Upper lobe of left lung (tissue), 6 donors: ENCODE measurements at regions not wholly inside any gene's neighbourhood (a gene's known extent, or its start where the extent isn't known, plus 50 kb on each side); places are given as distances from the start of the nearest gene placed in this dataset.

ENCODE experiments used
- ATAC-seq, 2 donors: fragments of 200-7000 bp; cut with Tn5 transposase; one replicate each; pipeline ENCODE4 v1.9.1; 2022; ENCODE audit warnings: mild to moderate bottlenecking in 2 of 2, moderate library complexity in 2 of 2; ENCODE audit not compliant: low FRiP score in 2 of 2
- DNase-seq, 2 donors: peaks; one replicate each; pipeline ENCODE4 v3.0.0-alpha.2; 2019 to 2020
- H3K27ac ChIP-seq, 4 donors: fragments of 200-600 bp; sonication (generic); one replicate each; pipeline ENCODE4 v1.5.1; 2016 to 2019
- H3K27me3 ChIP-seq, 4 donors: fragments of 200-600 bp; sonication (generic); one replicate each; pipeline ENCODE4 v1.5.1; 2017 to 2019
- H3K36me3 ChIP-seq, 4 donors: fragments of 200-600 bp; sonication (generic); one replicate each; pipeline ENCODE4 v1.5.1; 2016 to 2019
- H3K4me1 ChIP-seq, 4 donors: fragments of 200-600 bp; sonication (generic); one replicate each; pipeline ENCODE4 v1.5.1; 2018 to 2019
- H3K4me3 ChIP-seq, 4 donors: fragments of 200-600 bp; sonication (generic); one replicate each; pipeline ENCODE4 v1.5.1; 2017 to 2019; ENCODE audit warnings: mild to moderate bottlenecking in 2 of 4, moderate library complexity in 1 of 4
- H3K9me3 ChIP-seq, 4 donors: fragments of 200-600 bp; sonication (generic); one replicate each; pipeline ENCODE4 v1.5.1; 2018 to 2019
- EP300 ChIP-seq, 4 donors: sonication (generic); formaldehyde crosslinking; IDR thresholded peaks; one replicate each; pipeline ENCODE4 v1.5.1; 2017; ENCODE audit warnings: antibody characterized with exemption in 4 of 4, control low read depth in 2 of 4
- POLR2A ChIP-seq, 4 donors: fragments of 450-650 bp; IDR thresholded peaks; one replicate each; pipeline ENCODE4 v1.5.1; 2016 to 2017; ENCODE audit warnings: antibody characterized with exemption in 4 of 4, mild to moderate bottlenecking in 2 of 4
- POLR2AphosphoS5 ChIP-seq, 2 donors: sonication (generic); formaldehyde crosslinking; IDR thresholded peaks; one replicate each; pipeline ENCODE4 v1.5.1; 2017; ENCODE audit warnings: antibody characterized with exemption in 2 of 2
- WGBS, 2 donors: methylation state at CpG; one replicate each; pipeline ENCODE4 v1.1.5; 2017 to 2018; 5-methylcytosine and 5-hydroxymethylcytosine counted together
- TF ChIP-seq, protein P1 (sequence below), 6 experiments: fragments of 450-650 bp in 4 of 6; fragments of 200-600 bp in 2 of 6; sonication (generic) in 2 of 6; IDR thresholded peaks; one replicate each; pipeline ENCODE4 v1.5.1; 2016 to 2019; ENCODE audit warnings: antibody characterized with exemption in 6 of 6
- donor health status: DM: no; HTN: no; CAD: no; lungs with moderate emphysema.
- donor health status: DM: no; HTN: yes; CAD: no; lungs with severe emphysema.

DNA sequence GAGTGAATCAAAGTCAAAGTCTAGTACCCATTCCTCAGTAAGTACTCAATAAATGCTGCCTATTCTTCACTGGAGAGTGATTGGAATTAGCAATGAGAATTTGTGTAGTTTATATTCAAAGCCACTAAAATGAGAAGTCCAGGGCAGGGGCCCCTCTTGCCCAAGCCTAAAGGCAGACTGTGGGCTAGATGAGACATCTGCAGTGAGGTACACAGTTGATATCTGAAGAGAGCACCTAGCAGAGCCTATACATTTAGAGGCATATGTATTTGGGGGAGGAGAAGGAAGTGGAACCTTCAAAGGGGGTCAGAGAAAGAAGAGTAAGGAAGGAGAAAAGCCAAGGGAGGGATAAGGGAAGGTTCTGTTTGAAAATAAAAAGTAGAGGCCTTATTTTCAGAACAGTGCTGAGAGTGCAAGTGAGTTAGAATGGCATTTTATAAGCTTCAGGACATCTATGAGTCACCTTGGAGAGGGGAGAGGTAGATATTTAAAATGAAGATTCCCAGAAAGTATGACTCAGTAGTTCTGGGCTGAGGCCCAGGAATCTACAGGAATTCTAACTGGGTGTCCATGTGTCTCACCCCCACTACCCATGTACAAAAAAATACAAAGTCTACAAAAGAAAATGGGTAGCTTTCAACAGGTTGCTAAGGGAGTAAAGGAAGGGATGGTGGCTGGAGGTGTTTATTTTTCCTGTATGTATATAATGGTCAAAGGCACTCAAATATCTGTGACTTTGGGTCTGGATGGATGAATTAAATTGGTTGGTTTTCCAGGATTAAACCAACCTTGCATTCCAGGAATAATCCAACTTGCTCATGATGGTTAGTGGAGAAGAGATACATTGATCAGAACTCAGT, 135.1 kb downstream of the ZFP64 start:
- TF ChIP-seq EP300 (IDR thresholded peaks at IDR 0.05) (no peak), POLR2A (IDR thresholded peaks at IDR 0.05) (no peak), POLR2AphosphoS5 (IDR thresholded peaks at IDR 0.05) (no peak)
- TF ChIP-seq, protein P1, sequence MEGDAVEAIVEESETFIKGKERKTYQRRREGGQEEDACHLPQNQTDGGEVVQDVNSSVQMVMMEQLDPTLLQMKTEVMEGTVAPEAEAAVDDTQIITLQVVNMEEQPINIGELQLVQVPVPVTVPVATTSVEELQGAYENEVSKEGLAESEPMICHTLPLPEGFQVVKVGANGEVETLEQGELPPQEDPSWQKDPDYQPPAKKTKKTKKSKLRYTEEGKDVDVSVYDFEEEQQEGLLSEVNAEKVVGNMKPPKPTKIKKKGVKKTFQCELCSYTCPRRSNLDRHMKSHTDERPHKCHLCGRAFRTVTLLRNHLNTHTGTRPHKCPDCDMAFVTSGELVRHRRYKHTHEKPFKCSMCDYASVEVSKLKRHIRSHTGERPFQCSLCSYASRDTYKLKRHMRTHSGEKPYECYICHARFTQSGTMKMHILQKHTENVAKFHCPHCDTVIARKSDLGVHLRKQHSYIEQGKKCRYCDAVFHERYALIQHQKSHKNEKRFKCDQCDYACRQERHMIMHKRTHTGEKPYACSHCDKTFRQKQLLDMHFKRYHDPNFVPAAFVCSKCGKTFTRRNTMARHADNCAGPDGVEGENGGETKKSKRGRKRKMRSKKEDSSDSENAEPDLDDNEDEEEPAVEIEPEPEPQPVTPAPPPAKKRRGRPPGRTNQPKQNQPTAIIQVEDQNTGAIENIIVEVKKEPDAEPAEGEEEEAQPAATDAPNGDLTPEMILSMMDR (IDR thresholded peaks at IDR 0.05) = no peak
- peaks cover 3 to 16% (median 14%) of the 10 kb centered on the region in 4 donors for H3K9me3 ChIP-seq
- no peaks in the 10 kb centered on the region for H3K27me3 ChIP-seq
- no peak overlapping the region for H3K27ac ChIP-seq
- no peak overlapping the region for H3K4me3 ChIP-seq
- no peaks in the 10 kb centered on the region for H3K4me1 ChIP-seq
- H3K36me3 ChIP-seq = no peaks in the 10 kb centered on the region
- no peak for ATAC-seq
- DNase-seq = no peak

DNA sequence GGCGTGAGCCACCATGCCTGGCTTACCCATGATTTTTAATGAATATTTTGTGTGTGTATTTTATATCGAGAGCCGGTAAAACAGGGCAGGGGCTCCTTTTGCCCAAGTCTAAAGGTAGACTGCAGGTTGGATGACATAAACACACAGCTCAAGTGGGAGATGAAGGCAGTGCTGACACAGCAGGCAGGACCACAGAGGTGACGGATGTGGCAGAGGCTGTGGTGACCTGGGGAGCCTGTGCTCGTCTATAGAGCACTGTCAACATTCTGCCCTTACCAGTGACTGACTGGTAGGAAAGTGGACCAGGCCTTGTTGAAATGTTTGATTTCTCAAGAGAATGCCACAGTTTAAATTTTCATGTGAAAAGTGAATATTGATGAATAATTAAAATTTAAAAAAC, 137.5 kb downstream of the ZFP64 start:
- 94 to 99% methylated on average over 5 of the region's 5 CpGs for WGBS, 2 donors
- H3K36me3 ChIP-seq = no peaks in the 10 kb centered on the region
- no peak for TF ChIP-seq POLR2A (IDR thresholded peaks at IDR 0.05)
- TF ChIP-seq, protein P1 (IDR thresholded peaks at IDR 0.05) = no peak
- TF ChIP-seq EP300 (IDR thresholded peaks at IDR 0.05) = no peak
- no peak for TF ChIP-seq POLR2AphosphoS5 (IDR thresholded peaks at IDR 0.05)
- H3K27me3 ChIP-seq = no peaks in the 10 kb centered on the region
- peaks cover 3 to 16% (median 14%) of the 10 kb centered on the region in 4 donors for H3K9me3 ChIP-seq
- H3K4me1 ChIP-seq = no peaks in the 10 kb centered on the region
- ATAC-seq = no peak
- no peak overlapping the region for H3K27ac ChIP-seq
- H3K4me3 ChIP-seq = no peak overlapping the region
- DNase-seq = no peak

DNA sequence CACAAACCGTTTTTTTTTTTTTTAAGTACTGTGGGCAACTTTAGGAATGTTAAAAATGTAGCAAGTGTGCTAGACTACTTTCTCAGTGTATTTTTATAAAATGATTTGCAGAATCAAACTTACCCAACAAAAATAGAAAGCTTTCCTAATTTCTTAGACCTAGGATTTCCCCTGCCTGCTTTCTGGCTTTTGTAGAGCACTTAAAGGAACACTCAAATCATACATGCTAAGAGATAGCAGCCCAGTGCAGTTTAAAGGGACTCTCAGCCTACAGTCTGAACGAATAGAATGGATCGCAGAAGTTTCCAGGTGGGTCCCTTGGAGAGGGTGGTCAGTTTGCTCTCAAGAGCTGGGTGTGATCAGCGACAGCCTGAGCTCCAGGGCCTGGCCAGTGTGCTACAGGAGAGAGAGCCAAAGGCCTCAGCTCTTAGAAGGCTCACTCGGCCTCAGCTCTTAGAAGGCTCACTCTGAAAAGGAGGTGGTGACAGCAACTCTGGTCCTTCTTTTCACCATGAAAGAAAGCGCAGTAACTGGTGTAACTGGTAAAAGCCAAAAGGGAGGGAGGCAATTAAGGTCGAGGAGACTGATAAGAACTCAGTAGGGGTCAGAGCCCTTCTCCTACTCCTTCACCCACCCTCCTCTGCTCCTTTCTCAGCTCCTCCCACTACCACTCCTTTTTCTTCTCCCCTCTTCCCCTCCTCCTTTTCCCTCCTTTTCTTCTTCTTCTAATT, 142.4 kb downstream of the ZFP64 start:
- Histone ChIP-seq H3K27me3 (no peaks in the 10 kb centered on the region), H3K4me3 (no peak overlapping the region), H3K36me3 (no peaks in the 10 kb centered on the region), H3K27ac (no peak overlapping the region), H3K4me1 (no peaks in the 10 kb centered on the region), H3K9me3 (no peaks in the 10 kb centered on the region)
- TF ChIP-seq POLR2A (IDR thresholded peaks at IDR 0.05) (no peak), POLR2AphosphoS5 (IDR thresholded peaks at IDR 0.05) (no peak), EP300 (IDR thresholded peaks at IDR 0.05) (no peak)
- TF ChIP-seq, protein P1 (IDR thresholded peaks at IDR 0.05) = no peak
- ATAC-seq (peak in 1 of 2 donors; percentile 37), DNase-seq (no peak)
- WGBS, 2 donors = 51 to 57% methylated on average over 7 of the region's 7 CpGs

DNA sequence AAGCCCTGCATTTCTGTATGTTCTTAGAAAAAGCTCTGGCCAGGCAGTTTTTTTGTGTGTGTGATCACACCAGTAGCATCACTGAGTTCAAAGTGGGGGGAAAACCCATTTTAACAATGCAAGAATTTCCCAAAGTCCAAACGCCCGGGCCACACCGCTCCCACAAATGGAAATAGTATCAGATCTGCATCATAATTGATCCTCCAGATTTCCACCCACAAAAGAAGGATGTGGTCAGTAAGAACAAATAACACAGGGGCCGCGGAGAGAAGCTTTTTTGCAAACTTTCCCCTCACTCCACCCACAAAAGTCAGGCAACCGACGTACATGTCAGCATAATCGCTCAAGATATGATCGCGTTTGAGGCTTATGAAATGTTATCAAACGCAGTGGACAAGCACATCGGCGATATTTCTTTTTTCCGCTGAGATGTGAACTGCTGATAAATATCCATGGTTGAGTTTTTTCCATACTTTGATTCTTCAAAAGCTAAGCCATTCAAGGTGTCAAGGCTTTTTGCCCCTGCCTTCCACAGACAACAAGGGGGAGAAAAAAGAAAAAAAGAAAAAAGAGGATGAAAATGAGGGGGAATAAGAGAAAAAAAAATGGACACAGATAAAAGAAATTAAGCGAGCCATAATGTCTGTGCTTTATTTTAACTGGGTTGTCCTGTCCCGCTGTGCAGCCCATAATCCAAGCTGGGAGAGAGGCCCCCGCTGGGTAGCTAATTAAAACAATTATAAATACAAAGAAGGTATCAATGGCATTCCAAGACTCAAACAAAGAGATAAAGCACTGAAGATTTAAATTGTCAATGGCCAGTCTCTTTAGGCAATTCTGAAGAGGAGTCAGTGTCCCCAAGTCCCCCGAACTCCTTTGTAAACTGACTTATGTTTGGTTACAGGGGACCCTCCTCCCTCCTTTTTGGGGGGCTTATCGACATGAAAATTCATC, 143.5 kb downstream of the ZFP64 start:
- Histone ChIP-seq H3K36me3 (no peaks in the 10 kb centered on the region), H3K9me3 (no peaks in the 10 kb centered on the region), H3K4me3 (no peak overlapping the region), H3K4me1 (no peaks in the 10 kb centered on the region), H3K27me3 (no peaks in the 10 kb centered on the region), H3K27ac (no peak overlapping the region)
- WGBS, 2 donors = 40 to 41% methylated on average over 19 of the region's 19 CpGs
- ATAC-seq (no peak), DNase-seq (no peak)
- TF ChIP-seq, protein P1 (IDR thresholded peaks at IDR 0.05) = no peak
- TF ChIP-seq POLR2AphosphoS5 (IDR thresholded peaks at IDR 0.05) (no peak), POLR2A (IDR thresholded peaks at IDR 0.05) (no peak), EP300 (IDR thresholded peaks at IDR 0.05) (no peak)
